ENCODE measurements at regions not wholly inside any gene's neighbourhood (a gene's known extent, or its start where the extent isn't known, plus 50 kb on each side); places are given as distances from the start of the nearest gene placed in this dataset.

GRCh38 chr4:162869157-162869556, 297.5 kb downstream of the NAF1 start:
- no peak for TF ChIP-seq CTCF (IDR thresholded peaks at IDR 0.05)
- TF ChIP-seq POLR2A (IDR thresholded peaks at IDR 0.05): no peak
